ENCODE measurements at regions not wholly inside any gene's neighbourhood (a gene's known extent, or its start where the extent isn't known, plus 50 kb on each side); places are given as distances from the start of the nearest gene placed in this dataset.

DNA sequence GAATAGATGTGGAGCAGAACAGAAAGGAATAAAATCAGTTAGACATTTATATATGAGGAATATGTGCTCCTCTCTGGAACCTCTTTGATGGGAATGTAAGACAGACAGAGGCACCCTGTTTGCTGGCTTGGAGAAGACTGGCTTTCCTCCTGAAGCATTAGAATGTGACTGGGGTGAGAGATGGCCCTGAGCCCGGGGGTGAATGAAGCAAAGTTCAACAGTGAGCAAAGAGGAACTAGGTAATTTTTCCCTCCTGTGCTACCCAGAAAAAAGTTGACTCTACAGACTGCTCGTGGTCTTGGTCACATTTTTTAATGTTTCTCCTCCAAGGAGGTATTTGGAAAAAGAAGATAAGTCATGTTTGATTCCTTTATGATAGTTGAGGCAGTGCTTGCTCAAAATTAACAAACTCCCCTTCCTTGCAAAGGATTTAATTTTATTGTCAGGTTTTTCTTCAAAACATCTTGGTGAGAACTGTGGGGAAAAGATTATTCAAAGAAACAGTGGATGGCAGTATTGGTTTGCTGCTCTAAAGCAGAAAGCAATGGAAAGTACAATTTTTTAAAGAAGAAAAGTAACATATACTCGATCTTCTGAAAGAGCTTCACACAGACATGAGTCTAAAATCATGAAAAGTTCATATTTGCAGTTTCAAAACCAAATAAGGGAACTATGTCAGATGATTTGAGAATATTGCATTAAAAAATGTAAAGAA lies 370.4 kb upstream of the CDIN1 start:
- Histone ChIP-seq H2AK5ac (ENCODE audit: low read length, severe bottlenecking) (no peak overlapping the region), H3K36me3 (ENCODE audit: control insufficient read depth in 1 of 2, insufficient read depth in 2 of 2, low read depth in 1 of 2, low read length in 2 of 2) (no peaks in the 10 kb centered on the region), H2BK12ac (ENCODE audit: low read length in 2 of 2) (no peak overlapping the region), H2BK5ac (ENCODE audit: low read depth, low read length, poor library complexity, severe bottlenecking) (no peak overlapping the region), H3K27ac (ENCODE audit: low read length, poor library complexity, severe bottlenecking) (no peak overlapping the region), H3K14ac (ENCODE audit: low read length in 2 of 2) (no peak overlapping the region), H3K4me2 (ENCODE audit: low read length, poor library complexity, severe bottlenecking) (no peak overlapping the region), H3K9ac (ENCODE audit: low read length) (peak overlapping the region; percentile 28), H3K9me3 (ENCODE audit: control insufficient read depth, low read length) (no peaks in the 10 kb centered on the region), H2AFZ (ENCODE audit: low read depth, low read length) (no peak overlapping the region), H3K18ac (ENCODE audit: low read depth in 1 of 2, low read length in 2 of 2) (peak overlapping the region in 1 of 2 experiments; percentile 11), H3K27me3 (ENCODE audit: control insufficient read depth in 1 of 2, insufficient read depth in 1 of 2, low read length in 2 of 2) (no peaks in the 10 kb centered on the region), H2BK15ac (ENCODE audit: low read depth, poor library complexity, severe bottlenecking) (no peak overlapping the region), H3K4ac (ENCODE audit: low read depth in 1 of 2, low read length in 2 of 2) (no peak overlapping the region), H2BK120ac (ENCODE audit: low read depth, low read length) (no peak overlapping the region), H3K23ac (ENCODE audit: low read length in 2 of 2) (no peak overlapping the region), H4K91ac (ENCODE audit: low read length) (no peak overlapping the region), H3K4me3 (ENCODE audit: insufficient read depth in 1 of 2, low read depth in 1 of 2, low read length in 2 of 2) (no peak overlapping the region), H3K79me1 (replicated peaks; ENCODE audit: low read length, poor library complexity, severe bottlenecking) (no peaks in the 10 kb centered on the region), H3K4me1 (ENCODE audit: control insufficient read depth, insufficient read depth, low read depth, low read length) (peaks cover 1% of the 10 kb centered on the region), H4K8ac (ENCODE audit: low read length) (no peak overlapping the region)
- 91% methylated on average over 1 of the region's 3 CpGs for WGBS
- peak; percentile 11 for DNase-seq

DNA sequence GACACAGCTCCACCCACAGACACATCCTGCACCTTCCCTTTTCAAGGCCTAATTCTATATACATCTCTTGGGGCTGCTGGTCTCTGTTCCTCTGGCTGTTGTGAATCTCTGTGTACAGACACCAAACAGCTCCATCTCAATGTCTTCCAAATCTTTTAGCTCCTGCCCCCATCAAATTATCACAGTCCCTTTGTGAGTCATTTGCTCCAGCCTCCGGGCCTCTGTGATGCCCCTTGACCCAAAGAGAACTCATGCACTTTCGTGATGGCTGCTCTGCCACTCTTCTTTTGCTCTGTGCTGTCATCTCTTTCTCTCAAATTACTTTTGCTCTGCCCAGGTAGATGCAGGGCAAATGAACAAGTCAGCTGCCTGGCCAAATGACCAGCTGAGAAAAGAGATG lies 369.0 kb upstream of the CDIN1 start:
- H2BK12ac ChIP-seq (ENCODE audit: low read length in 2 of 2) = peak overlapping the region in 1 of 2 experiments; percentile 39
- H2BK15ac ChIP-seq (ENCODE audit: low read depth, poor library complexity, severe bottlenecking) = no peak overlapping the region
- H4K91ac ChIP-seq (ENCODE audit: low read length) = no peak overlapping the region
- DNase-seq = no peak
- no peaks in the 10 kb centered on the region for H3K36me3 ChIP-seq (ENCODE audit: control insufficient read depth in 1 of 2, insufficient read depth in 2 of 2, low read depth in 1 of 2, low read length in 2 of 2)
- H3K14ac ChIP-seq (ENCODE audit: low read length in 2 of 2) = no peak overlapping the region
- no peak overlapping the region for H3K23ac ChIP-seq (ENCODE audit: low read length in 2 of 2)
- no peak overlapping the region for H3K4me3 ChIP-seq (ENCODE audit: insufficient read depth in 1 of 2, low read depth in 1 of 2, low read length in 2 of 2)
- WGBS = 69% methylated on average over 2 of the region's 2 CpGs
- H2AFZ ChIP-seq (ENCODE audit: low read depth, low read length) = no peak overlapping the region
- no peaks in the 10 kb centered on the region for H3K9me3 ChIP-seq (ENCODE audit: control insufficient read depth, low read length)
- no peak overlapping the region for H2BK5ac ChIP-seq (ENCODE audit: low read depth, low read length, poor library complexity, severe bottlenecking)
- no peaks in the 10 kb centered on the region for H3K79me1 ChIP-seq (replicated peaks; ENCODE audit: low read length, poor library complexity, severe bottlenecking)
- no peak overlapping the region for H2BK120ac ChIP-seq (ENCODE audit: low read depth, low read length)
- no peak overlapping the region for H4K8ac ChIP-seq (ENCODE audit: low read length)
- peaks cover 1% of the 10 kb centered on the region for H3K4me1 ChIP-seq (ENCODE audit: control insufficient read depth, insufficient read depth, low read depth, low read length)
- no peaks in the 10 kb centered on the region for H3K27me3 ChIP-seq (ENCODE audit: control insufficient read depth in 1 of 2, insufficient read depth in 1 of 2, low read length in 2 of 2)
- H3K18ac ChIP-seq (ENCODE audit: low read depth in 1 of 2, low read length in 2 of 2) = peak overlapping the region in 1 of 2 experiments; percentile 43
- no peak overlapping the region for H3K9ac ChIP-seq (ENCODE audit: low read length)
- H3K27ac ChIP-seq (ENCODE audit: low read length, poor library complexity, severe bottlenecking) = no peak overlapping the region
- H3K4ac ChIP-seq (ENCODE audit: low read depth in 1 of 2, low read length in 2 of 2) = no peak overlapping the region
- no peak overlapping the region for H2AK5ac ChIP-seq (ENCODE audit: low read length, severe bottlenecking)
- H3K4me2 ChIP-seq (ENCODE audit: low read length, poor library complexity, severe bottlenecking) = no peak overlapping the region

DNA sequence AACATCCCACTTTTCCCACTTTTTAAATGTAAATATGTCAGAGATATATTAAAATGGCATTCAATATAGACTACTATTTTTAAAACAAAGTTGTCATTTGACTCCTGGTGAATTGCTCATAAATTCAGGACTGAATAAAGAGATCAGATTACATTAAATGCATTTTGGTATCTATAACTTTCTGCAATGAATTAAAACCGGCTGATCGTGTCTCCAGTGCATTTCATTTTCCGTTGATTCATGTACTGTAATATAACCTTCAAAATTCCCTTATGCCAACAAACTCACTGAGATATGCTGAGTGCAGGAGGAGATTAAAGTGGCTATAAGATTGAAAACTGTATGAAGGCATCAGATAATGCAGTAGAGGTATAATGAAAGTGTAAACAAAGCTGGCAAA lies 361.1 kb upstream of the CDIN1 start:
- H2BK12ac ChIP-seq (ENCODE audit: low read length in 2 of 2) = no peak overlapping the region
- H3K27me3 ChIP-seq (ENCODE audit: control insufficient read depth in 1 of 2, insufficient read depth in 1 of 2, low read length in 2 of 2) = no peaks in the 10 kb centered on the region
- H3K23ac ChIP-seq (ENCODE audit: low read length in 2 of 2) = no peak overlapping the region
- H2BK5ac ChIP-seq (ENCODE audit: low read depth, low read length, poor library complexity, severe bottlenecking) = no peak overlapping the region
- no peaks in the 10 kb centered on the region for H3K36me3 ChIP-seq (ENCODE audit: control insufficient read depth in 1 of 2, insufficient read depth in 2 of 2, low read depth in 1 of 2, low read length in 2 of 2)
- H2BK15ac ChIP-seq (ENCODE audit: low read depth, poor library complexity, severe bottlenecking) = no peak overlapping the region
- no peak overlapping the region for H4K8ac ChIP-seq (ENCODE audit: low read length)
- H3K9ac ChIP-seq (ENCODE audit: low read length) = no peak overlapping the region
- H3K4me3 ChIP-seq (ENCODE audit: insufficient read depth in 1 of 2, low read depth in 1 of 2, low read length in 2 of 2) = no peak overlapping the region
- H3K27ac ChIP-seq (ENCODE audit: low read length, poor library complexity, severe bottlenecking) = no peak overlapping the region
- no peak overlapping the region for H3K4ac ChIP-seq (ENCODE audit: low read depth in 1 of 2, low read length in 2 of 2)
- H2BK120ac ChIP-seq (ENCODE audit: low read depth, low read length) = no peak overlapping the region
- no peak overlapping the region for H2AK5ac ChIP-seq (ENCODE audit: low read length, severe bottlenecking)
- no peak overlapping the region for H3K18ac ChIP-seq (ENCODE audit: low read depth in 1 of 2, low read length in 2 of 2)
- WGBS = no CpG with 5 or more reads among the region's 3 CpGs
- no peak overlapping the region for H3K4me2 ChIP-seq (ENCODE audit: low read length, poor library complexity, severe bottlenecking)
- no peaks in the 10 kb centered on the region for H3K4me1 ChIP-seq (ENCODE audit: control insufficient read depth, insufficient read depth, low read depth, low read length)
- H2AFZ ChIP-seq (ENCODE audit: low read depth, low read length) = no peak overlapping the region
- no peaks in the 10 kb centered on the region for H3K79me1 ChIP-seq (replicated peaks; ENCODE audit: low read length, poor library complexity, severe bottlenecking)
- no peak overlapping the region for H4K91ac ChIP-seq (ENCODE audit: low read length)
- peaks cover 5% of the 10 kb centered on the region for H3K9me3 ChIP-seq (ENCODE audit: control insufficient read depth, low read length)
- no peak overlapping the region for H3K14ac ChIP-seq (ENCODE audit: low read length in 2 of 2)
- DNase-seq = no peak

DNA sequence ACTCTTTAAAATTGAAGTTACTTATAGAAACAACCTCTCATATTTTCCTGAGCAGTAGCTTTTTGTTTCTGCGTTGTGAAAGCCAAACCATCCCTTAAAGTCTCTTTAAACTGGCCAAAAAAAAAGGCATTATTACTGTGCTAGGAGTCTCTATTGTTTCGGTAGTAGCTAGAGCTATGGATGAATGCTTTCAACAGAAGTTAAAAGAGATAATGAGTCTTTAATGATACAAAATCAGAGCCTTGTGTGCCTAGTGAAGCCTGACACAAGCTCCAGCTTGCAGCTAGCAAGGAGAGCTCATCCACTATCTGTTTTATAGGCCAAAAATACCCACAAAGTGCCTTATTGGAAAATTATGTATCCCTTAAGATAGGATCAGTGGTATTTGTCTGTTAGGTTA lies 360.4 kb upstream of the CDIN1 start:
- H3K9me3 ChIP-seq (ENCODE audit: control insufficient read depth, low read length) = peaks cover 5% of the 10 kb centered on the region
- no peak overlapping the region for H3K27ac ChIP-seq (ENCODE audit: low read length, poor library complexity, severe bottlenecking)
- H3K27me3 ChIP-seq (ENCODE audit: control insufficient read depth in 1 of 2, insufficient read depth in 1 of 2, low read length in 2 of 2) = no peaks in the 10 kb centered on the region
- H2AFZ ChIP-seq (ENCODE audit: low read depth, low read length) = no peak overlapping the region
- no peaks in the 10 kb centered on the region for H3K79me1 ChIP-seq (replicated peaks; ENCODE audit: low read length, poor library complexity, severe bottlenecking)
- H3K4me1 ChIP-seq (ENCODE audit: control insufficient read depth, insufficient read depth, low read depth, low read length) = no peaks in the 10 kb centered on the region
- H3K36me3 ChIP-seq (ENCODE audit: control insufficient read depth in 1 of 2, insufficient read depth in 2 of 2, low read depth in 1 of 2, low read length in 2 of 2) = no peaks in the 10 kb centered on the region
- H2BK15ac ChIP-seq (ENCODE audit: low read depth, poor library complexity, severe bottlenecking) = no peak overlapping the region
- no peak overlapping the region for H2AK5ac ChIP-seq (ENCODE audit: low read length, severe bottlenecking)
- no peak overlapping the region for H4K91ac ChIP-seq (ENCODE audit: low read length)
- no peak overlapping the region for H3K14ac ChIP-seq (ENCODE audit: low read length in 2 of 2)
- no peak overlapping the region for H3K18ac ChIP-seq (ENCODE audit: low read depth in 1 of 2, low read length in 2 of 2)
- no peak overlapping the region for H3K4me3 ChIP-seq (ENCODE audit: insufficient read depth in 1 of 2, low read depth in 1 of 2, low read length in 2 of 2)
- WGBS = 100% methylated on average over 2 of the region's 2 CpGs
- DNase-seq = no peak
- H3K4me2 ChIP-seq (ENCODE audit: low read length, poor library complexity, severe bottlenecking) = no peak overlapping the region
- no peak overlapping the region for H2BK5ac ChIP-seq (ENCODE audit: low read depth, low read length, poor library complexity, severe bottlenecking)
- no peak overlapping the region for H4K8ac ChIP-seq (ENCODE audit: low read length)
- no peak overlapping the region for H3K9ac ChIP-seq (ENCODE audit: low read length)
- H2BK12ac ChIP-seq (ENCODE audit: low read length in 2 of 2) = no peak overlapping the region
- no peak overlapping the region for H3K4ac ChIP-seq (ENCODE audit: low read depth in 1 of 2, low read length in 2 of 2)
- H3K23ac ChIP-seq (ENCODE audit: low read length in 2 of 2) = no peak overlapping the region
- no peak overlapping the region for H2BK120ac ChIP-seq (ENCODE audit: low read depth, low read length)
